T-cell (primary cell): ENCODE measurements at regions not wholly inside any gene's neighbourhood (a gene's known extent, or its start where the extent isn't known, plus 50 kb on each side); places are given as distances from the start of the nearest gene placed in this dataset.

Experiments
- ATAC-seq, 4 experiments: fragments of 200-7000 bp in 3 of 4; fragments of 150-1000 bp in 1 of 4; cut with Tn5 transposase; replicated peaks in 1 of 4; 1 replicate in 3 of 4; 2 replicates in 1 of 4; pipeline ENCODE4 v1.10.0; 2021; ENCODE audit warnings: moderate library complexity in 3 of 4, mild to moderate bottlenecking in 2 of 4, moderate number of reproducible peaks in 1 of 4
- CTCF ChIA-PET, 2 donors: fragments of 300-600 bp; sonication (Branson Sonifier 250); formaldehyde crosslinking; loops; one replicate each; lab custom pipeline; 2022; ENCODE audit warnings: antibody characterized with exemption in 2 of 2; lab: Charles Lee
- POLR2A ChIA-PET, 2 donors: fragments of 300-600 bp; sonication (Branson Sonifier 250); formaldehyde crosslinking; loops; one replicate each; lab custom pipeline; 2022; ENCODE audit warnings: antibody characterized with exemption in 2 of 2; lab: Charles Lee
- DNase-seq, 35 experiments: peaks; one replicate each; pipeline versions ENCODE4 v3.0.0 to v3.0.0-alpha.2; 2013 to 2023
- H3K27ac ChIP-seq: one replicate; pipeline ENCODE4 v1.5.1; 2013; ENCODE audit warnings: low read length
- H3K27me3 ChIP-seq, 2 experiments: replicated peaks in 1 of 2; 1 replicate in 1 of 2; 2 replicates in 1 of 2; pipeline versions ENCODE4 v1.6.1 to v1.7.0; 2013; ENCODE audit warnings: low read length in 1 of 2, mixed read lengths in 1 of 2; ENCODE audit not compliant: control insufficient read depth in 2 of 2, insufficient read depth in 2 of 2; ENCODE audit errors: extremely low read depth in 1 of 2
- H3K36me3 ChIP-seq, 2 donors: 1 replicate in 1 of 2; 2 replicates in 1 of 2; pipeline versions ENCODE4 v1.6.1 to v1.7.0; 2013; ENCODE audit warnings: low read length in 1 of 2; ENCODE audit not compliant: control insufficient read depth in 2 of 2, insufficient read depth in 1 of 2; ENCODE audit errors: extremely low read depth in 1 of 2
- H3K4me1 ChIP-seq, 2 experiments: 1 replicate in 1 of 2; 2 replicates in 1 of 2; pipeline versions ENCODE4 v1.6.1 to v1.7.0; 2013; ENCODE audit warnings: low read length in 2 of 2, mixed read lengths in 1 of 2; ENCODE audit not compliant: insufficient read depth in 2 of 2, control insufficient read depth in 1 of 2; ENCODE audit errors: extremely low read depth in 1 of 2
- H3K4me3 ChIP-seq, 2 donors: 1 replicate in 1 of 2; 2 replicates in 1 of 2; pipeline versions ENCODE4 v1.5.1 to v1.7.0; 2013; ENCODE audit warnings: mild to moderate bottlenecking in 2 of 2, low read length in 1 of 2, moderate library complexity in 1 of 2; ENCODE audit not compliant: control insufficient read depth in 1 of 2; ENCODE audit errors: extremely low read depth in 1 of 2
- H3K9me3 ChIP-seq: 2 replicates; pipeline ENCODE4 v1.7.0; 2013
- H3K27ac Mint-ChIP-seq, 2 donors: one replicate each; pipeline ENCODE4 v1.8.0; 2020 to 2021; ENCODE audit warnings: mild to moderate bottlenecking in 2 of 2, mixed read lengths in 2 of 2
- H3K27me3 Mint-ChIP-seq, 2 donors: one replicate each; pipeline ENCODE4 v1.8.0; 2021 to 2022; ENCODE audit warnings: mixed read lengths in 2 of 2
- H3K36me3 Mint-ChIP-seq: one replicate; pipeline ENCODE4 v1.8.0; 2021; ENCODE audit warnings: mixed read lengths
- H3K4me1 Mint-ChIP-seq, 3 donors: one replicate each; pipeline ENCODE4 v1.8.0; 2020 to 2022; ENCODE audit warnings: mixed read lengths in 3 of 3, mild to moderate bottlenecking in 1 of 3
- H3K4me3 Mint-ChIP-seq, 3 donors: one replicate each; pipeline ENCODE4 v1.8.0; 2020 to 2022; ENCODE audit warnings: mild to moderate bottlenecking in 3 of 3, mixed read lengths in 3 of 3, moderate library complexity in 3 of 3
- H3K9me3 Mint-ChIP-seq, 3 donors: one replicate each; pipeline ENCODE4 v1.8.0; 2020 to 2022; ENCODE audit warnings: mixed read lengths in 3 of 3
- WGBS: methylation state at CpG from one replicate; pipeline ENCODE4 v1.1.5; 2013; ENCODE audit warnings: missing lambda C conversion rate; ENCODE audit not compliant: insufficient coverage; 5-methylcytosine and 5-hydroxymethylcytosine counted together

DNA sequence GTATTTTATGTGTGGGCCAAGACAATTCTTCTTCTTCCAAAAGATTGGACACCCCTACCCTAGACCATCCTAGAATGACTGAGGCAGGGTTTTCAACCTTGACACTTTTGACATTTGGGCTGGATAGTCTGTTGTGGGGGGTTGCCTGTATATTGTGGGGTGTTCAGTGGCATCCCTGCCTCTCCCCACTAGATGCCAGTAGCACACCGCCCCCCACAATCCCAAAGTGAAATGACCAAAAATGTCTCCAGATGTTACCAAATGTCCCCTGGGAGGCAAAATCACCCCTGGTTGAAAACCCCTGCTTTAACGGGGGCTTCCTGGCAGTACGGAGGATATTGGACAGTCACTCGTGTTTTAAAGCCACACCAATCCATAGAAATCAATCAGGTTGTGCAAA is 219.6 kb downstream of the PHETA1 start:
- DNase-seq (no peak), ATAC-seq (no peak)
- POLR2A ChIA-PET, result no interaction called here
- Mint-ChIP-seq H3K4me3 (no peak overlapping the region), H3K27me3 (peaks cover 3 to 6% of the 10 kb centered on the region in 2 donors), H3K27ac (no peak overlapping the region), H3K4me1 (no peaks in the 10 kb centered on the region), H3K9me3 (peaks cover 4% of the 10 kb centered on the region in 3 donors), H3K36me3 (no peaks in the 10 kb centered on the region)
- Histone ChIP-seq H3K9me3 (no peaks in the 10 kb centered on the region), H3K27ac (no peak overlapping the region), H3K4me1 (no peaks in the 10 kb centered on the region), H3K36me3 (no peaks in the 10 kb centered on the region), H3K4me3 (no peak overlapping the region), H3K27me3 (peaks cover 0 to 28% of the 10 kb centered on the region in 2 experiments)
- WGBS, result no CpG with 5 or more reads among the region's 4 CpGs
- CTCF ChIA-PET, result no interaction called here

DNA sequence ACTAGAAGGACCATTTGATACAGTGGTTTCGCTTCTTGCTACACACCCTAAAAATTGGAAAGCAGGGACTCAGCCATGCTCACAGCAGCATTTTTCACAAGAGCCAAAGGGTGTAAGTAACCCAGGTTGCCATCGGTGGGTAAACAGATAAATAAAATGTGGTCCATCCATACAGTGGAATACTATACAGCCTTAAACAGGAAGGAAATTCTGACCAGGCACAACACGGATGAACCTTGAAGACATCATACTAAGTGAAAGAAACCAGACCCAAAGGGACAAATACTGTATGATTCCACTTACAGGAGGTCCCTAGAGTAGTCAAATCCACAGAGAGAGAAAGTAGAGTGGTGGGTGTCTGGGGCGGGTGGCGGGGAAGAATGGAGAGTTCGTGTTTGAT is 220.9 kb downstream of the PHETA1 start:
- ATAC-seq (no peak), DNase-seq (no peak)
- POLR2A ChIA-PET, result no interaction called here
- H3K9me3 ChIP-seq, result no peaks in the 10 kb centered on the region
- H3K27ac ChIP-seq, result no peak overlapping the region
- Mint-ChIP-seq H3K4me3 (no peak overlapping the region), H3K27ac (no peak overlapping the region), H3K4me1 (no peaks in the 10 kb centered on the region), H3K9me3 (peaks cover 4% of the 10 kb centered on the region in 3 donors), H3K27me3 (peaks cover 3 to 6% of the 10 kb centered on the region in 2 donors), H3K36me3 (no peaks in the 10 kb centered on the region)
- no peaks in the 10 kb centered on the region for H3K36me3 ChIP-seq
- WGBS, result 84% methylated on average over 5 of the region's 6 CpGs
- H3K4me1 ChIP-seq, result no peaks in the 10 kb centered on the region
- CTCF ChIA-PET, result no interaction called here
- H3K4me3 ChIP-seq, result no peak overlapping the region
- peaks cover 0 to 24% of the 10 kb centered on the region in 2 experiments for H3K27me3 ChIP-seq

DNA sequence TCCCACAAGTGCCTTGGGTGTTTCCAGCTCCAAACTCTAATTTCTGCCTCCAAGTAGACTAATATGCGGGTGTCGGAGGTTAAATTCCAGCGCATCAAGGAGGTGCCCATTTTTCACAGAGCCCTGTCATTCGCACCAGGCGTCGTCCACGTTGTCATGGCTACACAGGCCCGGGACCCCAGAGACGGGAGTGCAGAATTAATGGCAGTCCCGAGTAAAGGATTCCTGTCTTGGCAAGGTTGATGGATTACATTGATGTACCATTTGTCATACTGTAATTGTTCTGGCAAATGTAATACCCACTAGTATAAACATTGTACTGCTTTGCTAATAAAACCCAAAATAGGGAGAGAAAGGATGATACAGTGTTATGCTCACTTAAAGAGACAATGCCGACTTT is 222.9 kb upstream of the MYL2 start:
- peaks cover 3 to 15% of the 10 kb centered on the region in 2 donors for H3K27me3 Mint-ChIP-seq
- no peak for DNase-seq
- H3K27ac ChIP-seq, result no peak overlapping the region
- no peak for ATAC-seq
- no peaks in the 10 kb centered on the region for H3K4me1 ChIP-seq
- no peaks in the 10 kb centered on the region for H3K36me3 ChIP-seq
- H3K4me1 Mint-ChIP-seq, result no peaks in the 10 kb centered on the region
- WGBS, result 80% methylated on average over 8 of the region's 11 CpGs
- no peak overlapping the region for H3K27ac Mint-ChIP-seq
- H3K4me3 ChIP-seq, result no peak overlapping the region
- peaks cover 0 to 20% of the 10 kb centered on the region in 2 experiments for H3K27me3 ChIP-seq
- H3K9me3 Mint-ChIP-seq, result peaks cover 4% of the 10 kb centered on the region in 3 donors
- POLR2A ChIA-PET, result no interaction called here
- no peaks in the 10 kb centered on the region for H3K36me3 Mint-ChIP-seq
- no peaks in the 10 kb centered on the region for H3K9me3 ChIP-seq
- no peak overlapping the region for H3K4me3 Mint-ChIP-seq
- CTCF ChIA-PET, result no interaction called here

DNA sequence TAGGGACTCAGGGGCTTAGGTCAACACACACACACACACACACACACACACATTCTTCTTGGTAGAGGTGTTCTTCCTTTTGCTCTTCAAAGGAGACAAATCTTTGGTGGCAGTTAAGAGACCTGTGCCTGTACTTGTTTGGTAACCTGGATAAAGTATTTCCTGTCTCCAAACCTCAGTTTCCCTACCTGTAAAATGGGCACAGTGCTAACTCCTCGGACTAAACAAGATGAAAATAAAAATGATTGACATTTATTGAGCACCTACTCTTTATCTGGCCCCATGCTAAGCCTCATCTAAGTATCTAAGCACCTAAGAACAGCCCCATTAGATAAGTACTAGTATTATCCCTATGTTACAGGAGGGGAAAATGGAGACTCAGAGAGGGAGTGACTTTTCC is 220.8 kb upstream of the MYL2 start:
- no peak for DNase-seq
- no CpG with 5 or more reads among the region's 1 CpG for WGBS

DNA sequence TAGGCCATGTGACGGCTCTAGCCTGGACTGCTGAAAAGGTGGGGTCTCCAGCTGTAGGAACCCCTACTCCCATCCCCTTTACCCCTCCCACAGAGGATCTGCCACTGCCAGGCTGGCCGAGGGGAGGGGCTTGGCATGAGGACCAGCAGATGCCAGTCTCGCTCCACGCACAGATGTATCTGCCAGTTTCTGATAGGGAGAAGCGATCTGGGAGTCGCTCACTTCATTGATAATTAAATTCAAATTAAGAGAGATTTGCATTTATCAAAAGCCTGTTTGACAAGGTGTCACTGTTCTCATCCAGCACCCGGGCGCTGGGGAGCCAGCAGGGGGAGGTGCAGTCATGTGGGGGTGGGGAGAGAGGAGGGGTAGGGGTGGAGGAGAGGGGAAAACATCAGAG is 217.6 kb upstream of the MYL2 start:
- H3K9me3 ChIP-seq, result no peaks in the 10 kb centered on the region
- peaks cover 0 to 19% of the 10 kb centered on the region in 2 experiments for H3K27me3 ChIP-seq
- DNase-seq (no peak), ATAC-seq (no peak)
- Mint-ChIP-seq H3K4me1 (no peaks in the 10 kb centered on the region), H3K36me3 (no peaks in the 10 kb centered on the region), H3K27ac (no peak overlapping the region), H3K4me3 (no peak overlapping the region), H3K27me3 (peaks cover 0 to 9% of the 10 kb centered on the region in 2 donors), H3K9me3 (peaks cover 2 to 10% (median 5%) of the 10 kb centered on the region in 3 donors)
- no peaks in the 10 kb centered on the region for H3K4me1 ChIP-seq
- ChIA-PET POLR2A (no interaction called here), CTCF (no interaction called here)
- H3K4me3 ChIP-seq, result no peak overlapping the region
- no peaks in the 10 kb centered on the region for H3K36me3 ChIP-seq
- H3K27ac ChIP-seq, result no peak overlapping the region
- 83% methylated on average over 5 of the region's 8 CpGs for WGBS

More for the DNA sequence above, 220.8 kb upstream of the MYL2 start:
- Histone ChIP-seq H3K27me3 (peaks cover 0 to 19% of the 10 kb centered on the region in 2 experiments), H3K27ac (no peak overlapping the region), H3K4me3 (no peak overlapping the region), H3K9me3 (no peaks in the 10 kb centered on the region), H3K36me3 (no peaks in the 10 kb centered on the region), H3K4me1 (no peaks in the 10 kb centered on the region)
- Mint-ChIP-seq H3K27me3 (peaks cover 1 to 12% of the 10 kb centered on the region in 2 donors), H3K36me3 (no peaks in the 10 kb centered on the region), H3K27ac (no peak overlapping the region), H3K9me3 (no peaks in the 10 kb centered on the region), H3K4me1 (no peaks in the 10 kb centered on the region), H3K4me3 (no peak overlapping the region)
- ATAC-seq, result no peak
- POLR2A ChIA-PET, result no interaction called here
- CTCF ChIA-PET, result no interaction called here

DNA sequence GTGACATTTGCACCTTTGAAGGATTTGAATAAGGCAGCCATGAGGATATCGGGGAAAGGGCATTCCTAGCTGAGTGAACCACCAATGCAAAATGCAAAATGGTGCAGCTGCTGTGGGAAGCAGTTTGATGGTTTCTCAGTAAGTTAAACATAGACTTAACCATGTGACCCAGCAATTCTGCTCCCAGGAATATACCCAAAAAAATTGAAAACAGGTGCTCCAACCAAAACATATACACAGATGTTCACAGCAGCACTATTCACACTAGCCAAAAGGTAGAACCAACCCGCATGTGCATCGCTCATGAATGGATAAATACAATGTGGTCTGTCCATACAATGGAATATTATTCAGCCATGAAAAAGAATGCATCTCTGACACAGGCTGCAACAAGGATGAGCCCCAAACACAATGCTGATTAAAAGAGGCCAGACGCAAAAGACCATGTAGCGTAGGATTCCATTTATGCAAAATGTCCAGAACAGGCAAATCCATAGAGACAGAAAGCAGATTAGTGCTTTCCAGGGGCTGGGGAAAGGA is 215.0 kb upstream of the MYL2 start:
- WGBS, result 93% methylated on average over 4 of the region's 5 CpGs
- Histone ChIP-seq H3K4me1 (no peaks in the 10 kb centered on the region), H3K27ac (no peak overlapping the region), H3K4me3 (no peak overlapping the region), H3K36me3 (no peaks in the 10 kb centered on the region), H3K9me3 (no peaks in the 10 kb centered on the region), H3K27me3 (peaks cover 0 to 17% of the 10 kb centered on the region in 2 experiments)
- Mint-ChIP-seq H3K36me3 (no peaks in the 10 kb centered on the region), H3K27me3 (peaks cover 4 to 7% of the 10 kb centered on the region in 2 donors), H3K4me1 (no peaks in the 10 kb centered on the region), H3K9me3 (peaks cover 2 to 10% (median 5%) of the 10 kb centered on the region in 3 donors), H3K27ac (no peak overlapping the region), H3K4me3 (no peak overlapping the region)
- POLR2A ChIA-PET, result no interaction called here
- DNase-seq, result no peak
- no peak for ATAC-seq
- CTCF ChIA-PET, result interaction anchor here in 1 of 2 donors (0.6 kb wide), 1 partner anchor 195 kb away, joined by 5 read pairs; no protein-coding TSS in a partner anchor

DNA sequence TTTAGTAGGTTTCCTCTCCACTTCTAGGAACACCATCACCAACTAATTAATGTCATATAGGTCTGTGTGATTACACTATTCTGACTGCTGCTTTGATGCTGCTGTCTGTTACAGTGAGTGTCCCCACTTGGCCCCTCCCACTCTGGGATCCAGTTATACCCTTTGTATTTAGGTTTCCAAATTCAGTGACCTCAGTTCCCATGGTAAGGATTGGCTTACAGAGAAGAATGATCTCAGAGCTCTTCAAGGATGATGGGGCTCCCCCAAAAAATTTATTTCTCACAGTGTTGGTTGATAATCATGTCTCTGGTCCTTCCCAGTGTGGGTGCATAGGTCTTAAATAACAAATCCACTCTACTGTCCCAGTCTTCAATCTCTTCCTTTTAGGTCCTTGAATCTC is 210.0 kb upstream of the MYL2 start:
- no peak overlapping the region for H3K4me3 Mint-ChIP-seq
- POLR2A ChIA-PET, result no interaction called here
- H3K36me3 Mint-ChIP-seq, result no peaks in the 10 kb centered on the region
- peaks cover under 1 to 5% (median 5%) of the 10 kb centered on the region in 3 donors for H3K9me3 Mint-ChIP-seq
- CTCF ChIA-PET, result no interaction called here
- H3K27ac Mint-ChIP-seq, result no peak overlapping the region
- DNase-seq, result no peak
- H3K27ac ChIP-seq, result no peak overlapping the region
- H3K27me3 ChIP-seq, result no peaks in the 10 kb centered on the region
- no peak for ATAC-seq
- H3K9me3 ChIP-seq, result no peaks in the 10 kb centered on the region
- H3K27me3 Mint-ChIP-seq, result peaks cover 1 to 4% of the 10 kb centered on the region in 2 donors
- H3K36me3 ChIP-seq, result no peaks in the 10 kb centered on the region
- no peak overlapping the region for H3K4me3 ChIP-seq
- H3K4me1 ChIP-seq, result no peaks in the 10 kb centered on the region
- H3K4me1 Mint-ChIP-seq, result no peaks in the 10 kb centered on the region
